ENCODE measurements at regions not wholly inside any gene's neighbourhood (a gene's known extent, or its start where the extent isn't known, plus 50 kb on each side); places are given as distances from the start of the nearest gene placed in this dataset.

GRCh38 chr15:66851311-66852063 is 149.5 kb downstream of the SMAD6 start (continued):
- TF ChIP-seq ETV5 (CRISPR knock-in tag; IDR thresholded peaks at IDR 0.05; ENCODE audit: low read depth): peak; percentile 33; the same call in 1 of the 2 replicates
- no peak for TF ChIP-seq POLR3G (IDR thresholded peaks at IDR 0.05; ENCODE audit: extremely low read depth, insufficient read length, insufficient replicate concordance)
- no peak for TF ChIP-seq ARID3A (IDR thresholded peaks at IDR 0.05; ENCODE audit: borderline replicate concordance, low read depth, low read length)
- no peak for TF ChIP-seq ZNF668 (CRISPR knock-in tag; IDR thresholded peaks at IDR 0.05)
- peak; percentile 85 for TF ChIP-seq CTCFL (IDR thresholded peaks at IDR 0.05; ENCODE audit: borderline replicate concordance, insufficient read depth, low read depth, low read length, poor library complexity, severe bottlenecking)
- TF ChIP-seq, protein P1, sequence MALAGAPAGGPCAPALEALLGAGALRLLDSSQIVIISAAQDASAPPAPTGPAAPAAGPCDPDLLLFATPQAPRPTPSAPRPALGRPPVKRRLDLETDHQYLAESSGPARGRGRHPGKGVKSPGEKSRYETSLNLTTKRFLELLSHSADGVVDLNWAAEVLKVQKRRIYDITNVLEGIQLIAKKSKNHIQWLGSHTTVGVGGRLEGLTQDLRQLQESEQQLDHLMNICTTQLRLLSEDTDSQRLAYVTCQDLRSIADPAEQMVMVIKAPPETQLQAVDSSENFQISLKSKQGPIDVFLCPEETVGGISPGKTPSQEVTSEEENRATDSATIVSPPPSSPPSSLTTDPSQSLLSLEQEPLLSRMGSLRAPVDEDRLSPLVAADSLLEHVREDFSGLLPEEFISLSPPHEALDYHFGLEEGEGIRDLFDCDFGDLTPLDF (CRISPR knock-in tag; IDR thresholded peaks at IDR 0.05): no peak
- TF ChIP-seq ATF7 (IDR thresholded peaks at IDR 0.05): peak; percentile 59
- no peak for TF ChIP-seq SP2 (IDR thresholded peaks at IDR 0.05; ENCODE audit: extremely low read depth, low read depth, low read length, poor library complexity, severe bottlenecking)
- no peak for TF ChIP-seq RERE (CRISPR knock-in tag; IDR thresholded peaks at IDR 0.05; ENCODE audit: borderline replicate concordance)
- no peak for TF ChIP-seq FOSL1 (tag; conservative IDR thresholded peaks at IDR 0.05)
- TF ChIP-seq EP400 (IDR thresholded peaks at IDR 0.05): no peak
- no peak for TF ChIP-seq ZNF124 (CRISPR knock-in tag; IDR thresholded peaks at IDR 0.05)
- no peak for TF ChIP-seq PTBP1 (IDR thresholded peaks at IDR 0.05; ENCODE audit: low read depth, low read length)
- TF ChIP-seq STAT5A (IDR thresholded peaks at IDR 0.05; ENCODE audit: borderline replicate concordance, low read length): no peak
- TF ChIP-seq SRSF1 (IDR thresholded peaks at IDR 0.05; ENCODE audit: low read depth, low read length): no peak
- 0 out of 2 replicates have a peak, but pooled peaks have one; percentile 27 for TF ChIP-seq BCOR (IDR thresholded peaks at IDR 0.05)
